Activated CD4-positive, CD25-positive, alpha-beta regulatory T cell treated with anti-CD3 and anti-CD28 coated beads, Interleukin-2, amount 50 U/mL, for 24 hours (primary cell): ENCODE measurements at regions not wholly inside any gene's neighbourhood (a gene's known extent, or its start where the extent isn't known, plus 50 kb on each side); places are given as distances from the start of the nearest gene placed in this dataset.

Experiments
- ATAC-seq, 2 donors: fragments of 150-1000 bp; cut with Tn5 transposase; one replicate each; pipeline ENCODE4 v1.10.0; 2021; ENCODE audit warnings: mild to moderate bottlenecking in 1 of 2, moderate library complexity in 1 of 2

- no peak for ATAC-seq
These were observed 393.5 kb downstream of the RAD51AP2 start for GRCh38 chr2:17124575-17125318.

- ATAC-seq: no peak
These were observed 395.2 kb downstream of the RAD51AP2 start for GRCh38 chr2:17122887-17123501.

- no peak for ATAC-seq
These were observed 402.8 kb downstream of the RAD51AP2 start for GRCh38 chr2:17115466-17115865.

- no peak for ATAC-seq
These were observed 403.2 kb downstream of the RAD51AP2 start for GRCh38 chr2:17115042-17115441.

DNA sequence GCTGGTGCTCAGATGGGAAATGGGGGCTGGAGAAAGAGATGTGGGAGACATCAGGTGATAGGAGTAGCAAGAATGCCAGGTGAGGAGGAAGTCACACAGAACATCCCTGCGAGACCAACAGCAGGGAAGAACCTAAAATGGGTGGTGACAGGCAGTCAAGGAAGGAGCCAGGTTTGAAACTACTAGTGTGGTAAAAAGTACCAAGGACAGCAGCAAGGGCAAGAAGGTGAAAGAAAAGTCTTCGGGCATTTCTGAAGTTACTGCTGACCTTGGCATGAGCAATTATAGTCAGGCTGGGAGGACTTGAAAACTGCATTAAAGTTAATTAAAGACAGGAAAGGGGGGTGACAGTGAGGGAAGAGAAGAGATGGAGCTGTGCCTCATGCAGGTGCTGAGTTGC, 410.4 kb downstream of the RAD51AP2 start:
- ATAC-seq: no peak

GRCh38 chr2:17107151-17107550, 411.1 kb downstream of the RAD51AP2 start:
- no peak for ATAC-seq

DNA sequence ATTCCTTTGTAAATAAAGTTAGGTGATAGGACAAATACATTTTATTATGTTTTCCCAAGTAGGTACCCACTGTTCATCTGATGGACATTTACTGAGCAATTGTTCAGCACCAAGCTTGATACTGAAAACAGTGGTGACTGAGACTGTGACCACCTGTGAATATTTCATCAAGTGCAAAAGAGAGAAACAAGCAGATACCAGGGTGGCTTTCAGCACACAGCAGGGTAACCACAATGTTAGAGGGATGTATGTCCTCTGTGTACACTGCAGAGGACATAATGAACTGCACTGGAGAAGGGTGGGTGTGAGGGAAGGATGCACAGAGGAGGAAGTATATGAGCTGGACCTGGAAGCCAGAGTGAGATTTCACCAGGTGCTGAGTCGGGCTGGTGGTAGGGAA, 411.8 kb downstream of the RAD51AP2 start:
- no peak for ATAC-seq

DNA sequence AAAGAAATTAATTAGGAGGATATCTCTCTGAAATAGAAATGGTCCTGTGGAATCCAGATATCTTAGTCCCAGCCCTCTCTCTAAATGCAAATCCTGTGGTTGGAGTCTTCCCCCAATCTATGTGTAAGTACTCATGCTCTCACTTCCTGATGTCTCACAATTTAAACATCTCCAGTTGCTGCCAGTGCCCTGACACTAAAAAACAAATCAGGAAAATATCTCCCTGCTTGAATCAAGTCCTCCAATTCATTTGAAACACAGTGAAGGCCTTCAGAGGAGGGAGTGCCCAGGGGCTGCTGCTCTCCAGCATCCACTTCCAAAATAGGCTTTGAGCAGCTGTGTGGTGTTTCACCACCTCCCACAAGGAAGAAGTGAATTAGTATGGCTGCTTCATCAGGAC, 413.8 kb downstream of the RAD51AP2 start:
- ATAC-seq: no peak

- no peak for ATAC-seq
These were observed 416.6 kb downstream of the RAD51AP2 start for GRCh38 chr2:17101596-17101995.

GRCh38 chr2:17101091-17101490, 417.1 kb downstream of the RAD51AP2 start:
- ATAC-seq: no peak

DNA sequence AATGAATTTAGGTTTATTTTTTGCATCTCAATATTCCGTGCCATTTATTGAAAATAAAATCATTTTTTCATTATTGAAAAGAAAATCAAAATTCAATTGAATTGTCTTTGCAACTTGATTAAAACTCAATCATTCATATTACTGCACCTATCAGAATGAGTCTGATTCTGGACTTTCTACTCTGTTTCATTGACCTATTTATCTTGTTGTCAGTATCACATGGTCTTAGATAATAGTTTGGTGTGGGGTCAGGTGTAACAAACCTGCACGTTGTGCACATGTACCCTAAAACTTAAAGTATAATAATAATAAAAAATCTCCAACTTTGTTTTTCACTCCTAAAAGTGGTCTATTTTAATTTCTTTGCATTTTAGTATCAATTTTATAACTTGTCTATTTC, 422.9 kb downstream of the RAD51AP2 start:
- no peak for ATAC-seq

- ATAC-seq: no peak
These were observed 424.5 kb downstream of the RAD51AP2 start for GRCh38 chr2:17093712-17094111.

- no peak for ATAC-seq
These were observed 421.4 kb upstream of the CYRIA start for GRCh38 chr2:17086990-17087389.

- no peak for ATAC-seq
These were observed 420.0 kb upstream of the CYRIA start for GRCh38 chr2:17085546-17086202.

DNA sequence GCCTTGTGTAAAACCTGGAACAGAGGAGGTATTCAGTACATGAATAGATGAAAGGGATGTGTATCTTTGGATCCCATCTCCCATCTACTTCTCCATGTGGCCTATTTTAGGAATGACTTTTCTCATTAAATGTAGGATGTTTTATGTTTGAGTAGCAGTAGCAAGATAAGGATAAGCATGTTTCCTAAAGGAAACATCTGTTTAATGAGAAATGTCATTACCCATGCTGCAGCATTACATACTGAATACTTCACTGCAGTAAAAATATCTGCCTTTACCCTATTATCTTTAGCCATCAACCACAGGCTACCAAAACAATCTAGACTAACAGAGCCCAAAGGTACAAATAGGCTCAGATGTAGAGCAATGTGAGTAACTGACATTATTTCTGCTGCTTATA, 419.2 kb upstream of the CYRIA start:
- no peak for ATAC-seq

GRCh38 chr2:17083902-17084301, 418.3 kb upstream of the CYRIA start:
- ATAC-seq: no peak

DNA sequence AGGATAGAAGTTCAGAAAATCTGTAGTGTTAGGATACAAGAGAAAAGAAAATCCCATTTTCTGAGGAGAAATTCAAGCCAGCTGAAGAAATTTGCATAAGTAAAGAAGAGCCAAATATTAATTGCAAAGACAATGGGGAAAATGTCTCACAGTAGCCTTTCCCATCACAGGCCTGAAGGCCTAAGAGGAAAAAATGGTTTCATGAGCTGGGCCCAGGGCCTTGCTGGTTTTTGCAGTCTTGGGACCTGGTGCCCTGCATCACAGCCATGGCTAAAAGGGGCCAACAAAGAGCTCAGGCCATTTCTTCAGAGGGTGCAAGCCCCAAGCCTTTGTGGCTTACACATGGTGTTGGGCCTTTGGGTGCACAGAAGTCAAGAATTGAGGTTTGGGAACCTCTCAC, 413.6 kb upstream of the CYRIA start:
- no peak for ATAC-seq

GRCh38 chr2:17076533-17076932, 410.9 kb upstream of the CYRIA start:
- ATAC-seq: no peak

DNA sequence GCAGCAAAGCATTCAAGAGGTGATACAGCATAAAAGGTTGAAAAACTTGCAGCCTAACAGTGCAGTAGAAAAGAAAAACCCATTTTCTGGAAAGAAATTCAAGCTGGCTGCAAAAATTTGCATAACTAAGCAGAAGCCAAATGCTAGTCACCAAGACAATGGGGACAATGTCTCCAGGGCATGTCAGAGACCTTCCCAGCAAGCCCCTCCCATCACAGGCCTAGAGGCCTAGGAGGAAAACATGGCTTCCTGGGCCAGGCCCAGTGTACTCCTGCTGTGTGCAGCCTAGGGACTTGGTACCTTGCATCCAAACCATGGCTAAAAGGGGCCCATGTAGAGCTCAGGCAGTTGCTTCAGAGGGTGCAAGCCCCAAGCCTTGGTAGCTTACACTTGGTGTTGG, 405.1 kb upstream of the CYRIA start:
- no peak for ATAC-seq

- no peak for ATAC-seq
These were observed 403.9 kb upstream of the CYRIA start for GRCh38 chr2:17069564-17069963.

- no peak for ATAC-seq
These were observed 402.4 kb upstream of the CYRIA start for GRCh38 chr2:17068021-17068420.

- no peak for ATAC-seq
These were observed 399.9 kb upstream of the CYRIA start for GRCh38 chr2:17065536-17065935.

- ATAC-seq: no peak
These were observed 395.4 kb upstream of the CYRIA start for GRCh38 chr2:17061028-17061427.

- no peak for ATAC-seq
These were observed 393.8 kb upstream of the CYRIA start for GRCh38 chr2:17059458-17059857.
